H1 (cell line): ENCODE measurements at regions not wholly inside any gene's neighbourhood (a gene's known extent, or its start where the extent isn't known, plus 50 kb on each side); places are given as distances from the start of the nearest gene placed in this dataset.

Source experiments
- CEBPB ChIP-seq: IDR thresholded peaks from 2 replicates; pipeline ENCODE4 v1.6.1; 2012; ENCODE audit warnings: low read depth, low read length
- JUND ChIP-seq: IDR thresholded peaks from 2 replicates; pipeline ENCODE4 v1.6.1; 2011; ENCODE audit warnings: mild to moderate bottlenecking, improper control_type of control experiment, low read length

DNA sequence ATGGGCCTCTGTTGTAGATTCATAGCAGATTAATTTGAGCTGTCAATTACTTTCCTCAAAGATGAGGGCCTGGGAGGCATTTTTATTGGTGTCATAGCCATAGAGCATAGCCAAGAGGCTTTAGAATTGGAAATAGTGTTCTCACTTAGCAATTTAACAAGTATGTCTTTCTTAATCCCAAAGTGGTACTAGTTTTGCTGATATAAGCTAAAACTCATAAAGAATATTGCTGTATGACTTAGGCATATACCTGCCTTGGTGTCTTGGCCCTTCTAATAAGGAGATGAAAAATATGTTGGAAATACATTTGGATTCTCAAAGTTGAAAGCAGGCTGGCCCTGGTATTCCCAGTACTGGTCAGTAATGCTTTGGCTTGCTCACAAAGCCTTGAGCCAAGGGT is 221.5 kb upstream of the CXCL13 start:
- TF ChIP-seq CEBPB (no peak), JUND (no peak)
